ENCODE measurements at regions not wholly inside any gene's neighbourhood (a gene's known extent, or its start where the extent isn't known, plus 50 kb on each side); places are given as distances from the start of the nearest gene placed in this dataset.

GRCh38 chr2:222807431-222807830 is 53.4 kb upstream of the ACSL3 start:
- ATAC-seq, result no peak
- no peaks in the 10 kb centered on the region for H3K9me3 ChIP-seq (ENCODE audit: control insufficient read depth, insufficient read depth, low read length)
- Mint-ChIP-seq H3K36me3 (no peaks in the 10 kb centered on the region), H3K9me3 (no peaks in the 10 kb centered on the region), H3K27ac (no peak overlapping the region), H3K27me3 (ENCODE audit: low read depth in 2 of 2) (peaks cover 7 to 9% of the 10 kb centered on the region in 2 donors), H3K4me1 (no peaks in the 10 kb centered on the region), H3K4me3 (no peak overlapping the region)
- H3K27ac ChIP-seq (ENCODE audit: low read length), result no peak overlapping the region
- no peak overlapping the region for H3K4me3 ChIP-seq (ENCODE audit: low read length)
- no peaks in the 10 kb centered on the region for H3K4me1 ChIP-seq (ENCODE audit: control insufficient read depth, insufficient read depth, low read length)
- WGBS (ENCODE audit: insufficient coverage), result 90% methylated on average over 4 of the region's 4 CpGs
- H3K36me3 ChIP-seq (ENCODE audit: control insufficient read depth, insufficient read depth, low read length), result no peaks in the 10 kb centered on the region
- intact Hi-C loops (cut with micrococcal nuclease), result no loop called here
- peaks cover 2% of the 10 kb centered on the region for H3K27me3 ChIP-seq (ENCODE audit: control insufficient read depth, insufficient read depth, low read length)
- DNase-seq, result no peak
- no peak for TF ChIP-seq CTCF (IDR thresholded peaks at IDR 0.05)

GRCh38 chr2:222809582-222809981 is 51.3 kb upstream of the ACSL3 start:
- Mint-ChIP-seq H3K27ac (no peak overlapping the region), H3K4me3 (no peak overlapping the region), H3K9me3 (no peaks in the 10 kb centered on the region), H3K36me3 (no peaks in the 10 kb centered on the region), H3K27me3 (ENCODE audit: low read depth in 2 of 2) (peaks cover 2 to 9% of the 10 kb centered on the region in 2 donors), H3K4me1 (no peaks in the 10 kb centered on the region)
- TF ChIP-seq CTCF (IDR thresholded peaks at IDR 0.05), result no peak
- H3K27ac ChIP-seq (ENCODE audit: low read length), result no peak overlapping the region
- H3K4me3 ChIP-seq (ENCODE audit: low read length), result no peak overlapping the region
- ATAC-seq, result no peak
- no peaks in the 10 kb centered on the region for H3K36me3 ChIP-seq (ENCODE audit: control insufficient read depth, insufficient read depth, low read length)
- H3K9me3 ChIP-seq (ENCODE audit: control insufficient read depth, insufficient read depth, low read length), result no peaks in the 10 kb centered on the region
- H3K27me3 ChIP-seq (ENCODE audit: control insufficient read depth, insufficient read depth, low read length), result no peaks in the 10 kb centered on the region
- 100% methylated on average over 1 of the region's 2 CpGs for WGBS (ENCODE audit: insufficient coverage)
- intact Hi-C loops (cut with micrococcal nuclease), result no loop called here
- no peak for DNase-seq
- H3K4me1 ChIP-seq (ENCODE audit: control insufficient read depth, insufficient read depth, low read length), result no peaks in the 10 kb centered on the region

- Histone ChIP-seq H3K9me3 (ENCODE audit: control insufficient read depth, insufficient read depth, low read length) (no peaks in the 10 kb centered on the region), H3K36me3 (ENCODE audit: control insufficient read depth, insufficient read depth, low read length) (no peaks in the 10 kb centered on the region), H3K27me3 (ENCODE audit: control insufficient read depth, insufficient read depth, low read length) (no peaks in the 10 kb centered on the region), H3K4me1 (ENCODE audit: control insufficient read depth, insufficient read depth, low read length) (no peaks in the 10 kb centered on the region), H3K27ac (ENCODE audit: low read length) (no peak overlapping the region), H3K4me3 (ENCODE audit: low read length) (no peak overlapping the region)
- ATAC-seq (no peak), DNase-seq (no peak)
- Mint-ChIP-seq H3K4me3 (no peak overlapping the region), H3K27ac (no peak overlapping the region), H3K27me3 (ENCODE audit: low read depth in 2 of 2) (peaks cover 2 to 9% of the 10 kb centered on the region in 2 donors), H3K4me1 (no peaks in the 10 kb centered on the region), H3K36me3 (no peaks in the 10 kb centered on the region), H3K9me3 (no peaks in the 10 kb centered on the region)
- intact Hi-C loops (cut with micrococcal nuclease), result no loop called here
- TF ChIP-seq CTCF (IDR thresholded peaks at IDR 0.05), result no peak
- WGBS (ENCODE audit: insufficient coverage), result over 99% methylated on average over 5 of the region's 5 CpGs
These were observed 50.8 kb upstream of the ACSL3 start for GRCh38 chr2:222810044-222810443.

All from natural killer cell (primary cell).